HG02970 (cell line): ENCODE measurements at regions not wholly inside any gene's neighbourhood (a gene's known extent, or its start where the extent isn't known, plus 50 kb on each side); places are given as distances from the start of the nearest gene placed in this dataset.
"Not testable (repeated sequence)": the region's sequence is repeated elsewhere in the genome, so short reads cannot be mapped to it uniquely, and the experiment has no call there.

Source experiments
- ATAC-seq: cut with Tn5 transposase; IDR thresholded peaks from one replicate; pipeline ENCODE4 v1.9.1; 2021; ENCODE audit warnings: mild to moderate bottlenecking, moderate library complexity, moderate number of reproducible peaks; ENCODE audit not compliant: unreplicated experiment, low FRiP score

DNA sequence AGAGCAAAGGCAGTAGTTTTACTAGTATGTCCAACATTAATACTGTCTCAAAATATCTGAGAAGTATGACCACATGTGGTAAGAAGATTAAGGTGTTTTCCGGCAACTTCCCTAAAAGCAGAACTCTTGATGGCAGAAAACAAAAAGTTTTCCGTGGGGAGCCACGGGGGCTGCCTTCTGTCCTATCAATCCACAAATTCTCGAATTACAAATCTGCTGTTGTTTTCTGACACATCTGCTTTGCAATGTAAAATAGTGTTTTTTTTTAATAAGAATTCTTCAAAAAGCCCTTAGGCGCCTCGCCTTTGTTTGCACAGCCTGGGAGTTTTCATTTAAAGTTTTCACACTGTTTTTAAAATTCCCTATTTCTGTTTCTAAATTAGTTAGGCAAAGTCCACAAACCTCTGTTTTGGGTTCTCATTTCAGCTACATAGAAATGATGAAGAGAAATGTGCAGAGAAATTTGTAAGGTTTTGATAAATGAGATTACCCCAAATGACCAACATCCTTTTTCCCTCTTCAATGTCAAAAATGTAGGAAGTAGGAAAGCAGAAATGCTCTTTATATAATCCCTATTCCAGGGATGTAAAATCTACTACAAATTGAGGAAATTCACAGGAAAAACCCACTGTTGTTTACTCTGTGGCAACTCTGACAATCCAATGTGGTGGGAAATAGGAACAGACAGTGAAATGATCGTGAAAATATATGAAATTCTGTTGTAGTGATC is 385.8 kb downstream of the ZEB2 start:
- ATAC-seq: no peak

- ATAC-seq: no peak
These were observed 387.6 kb downstream of the ZEB2 start for GRCh38 chr2:144132357-144132756.

DNA sequence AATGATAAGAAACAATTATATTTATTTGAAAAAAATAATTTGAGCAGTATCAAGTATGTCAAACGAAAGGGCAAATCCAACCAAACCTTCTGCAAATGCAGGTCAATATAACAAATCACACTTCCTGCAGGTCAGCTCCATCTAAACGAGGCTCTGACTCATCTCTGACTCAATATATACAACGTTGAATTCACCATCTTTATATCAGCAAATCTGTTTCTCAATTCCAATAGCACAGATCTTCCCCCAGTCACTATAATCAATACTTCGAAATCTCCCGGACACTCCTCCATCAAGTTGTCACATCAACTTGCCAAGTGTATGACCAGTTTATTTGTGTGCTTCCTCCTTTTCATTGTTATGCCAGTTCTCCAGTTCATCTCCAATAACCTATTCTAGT is 388.9 kb downstream of the ZEB2 start:
- no peak for ATAC-seq

DNA sequence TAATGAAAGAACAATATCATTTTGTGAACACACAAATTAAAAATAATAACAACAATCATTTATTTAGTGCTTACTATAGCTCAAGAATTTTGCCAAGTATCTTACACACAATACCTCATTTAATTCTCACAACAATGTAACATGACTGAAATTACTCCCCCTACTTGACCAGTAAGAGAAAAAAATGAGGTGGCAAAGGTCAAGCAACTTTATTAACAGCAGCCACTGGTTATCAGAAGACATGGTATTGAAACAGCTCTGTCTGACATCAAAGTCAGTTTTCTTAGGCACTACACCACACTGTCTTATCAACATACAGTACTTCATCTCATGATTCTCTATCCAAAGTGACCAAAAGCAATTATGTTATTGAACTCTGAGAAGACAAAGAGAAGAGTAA is 389.4 kb downstream of the ZEB2 start:
- ATAC-seq: no peak

DNA sequence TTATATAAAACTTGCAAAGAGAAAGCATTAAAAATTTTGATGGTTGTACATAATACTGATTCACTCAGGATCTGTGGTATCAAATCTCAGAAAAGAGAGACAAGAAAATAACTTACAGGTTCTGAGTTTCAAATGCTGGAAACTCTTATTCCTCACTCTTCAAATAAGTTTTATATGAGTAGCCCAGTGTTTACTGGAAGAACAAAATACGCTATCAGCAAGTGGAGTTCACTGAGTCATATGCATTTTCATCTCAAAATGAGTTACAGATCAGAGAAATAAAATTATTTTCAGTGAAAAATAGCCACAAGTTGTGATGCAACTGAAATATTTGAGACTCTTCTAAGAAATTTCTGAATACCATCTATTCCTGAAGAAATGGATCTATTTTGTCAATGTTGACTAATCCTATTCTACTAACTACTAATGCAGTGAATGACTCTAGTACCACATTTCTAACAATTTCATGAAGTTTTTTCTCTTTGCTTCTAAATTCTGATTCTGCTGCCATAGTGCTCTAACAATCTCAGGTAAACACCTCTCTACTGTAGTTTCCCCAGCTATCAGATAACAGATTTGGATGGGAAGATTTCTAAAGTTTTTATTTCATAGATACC is 391.7 kb downstream of the ZEB2 start:
- no peak for ATAC-seq

- ATAC-seq: no peak
These were observed 392.2 kb downstream of the ZEB2 start for GRCh38 chr2:144127693-144128092.

GRCh38 chr2:144126302-144126701 is 393.6 kb downstream of the ZEB2 start:
- no peak for ATAC-seq

DNA sequence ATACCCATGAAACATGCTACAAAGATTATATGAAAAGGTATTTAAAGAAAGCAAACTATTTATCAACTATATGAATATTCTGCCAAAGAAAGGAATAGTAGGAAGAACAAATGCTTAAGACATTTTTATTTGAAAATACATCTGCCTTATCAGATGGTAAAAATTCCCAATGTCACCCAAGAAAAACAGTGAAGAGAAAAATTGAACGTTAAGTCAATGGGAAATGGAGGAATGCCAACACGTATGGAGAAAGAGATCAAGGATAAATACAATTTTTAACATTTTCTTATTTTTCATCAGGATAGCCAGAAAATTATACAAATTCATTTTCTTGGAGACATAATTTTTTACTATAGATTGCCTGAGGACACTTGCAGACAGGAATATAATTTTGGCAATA is 394.2 kb downstream of the ZEB2 start:
- ATAC-seq: no peak

DNA sequence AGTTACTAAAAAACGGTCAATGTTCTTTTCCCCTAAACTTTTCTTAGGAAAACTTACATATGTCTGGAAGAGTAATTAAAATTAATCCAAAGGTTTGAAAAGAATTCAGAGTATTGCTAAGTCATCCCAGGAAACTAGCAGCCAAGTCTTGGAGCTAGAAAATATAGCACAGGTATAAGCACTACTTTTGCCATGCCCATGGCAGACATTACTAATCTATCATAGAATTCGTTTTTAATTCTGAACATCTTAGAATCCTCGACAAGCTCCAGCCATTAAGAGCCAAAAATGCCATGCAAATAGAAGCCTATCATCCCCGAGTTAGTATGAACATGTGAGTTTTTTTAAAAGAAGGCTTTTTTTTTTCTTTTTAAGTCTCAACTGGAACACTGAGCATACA is 395.0 kb downstream of the ZEB2 start:
- ATAC-seq: no peak

DNA sequence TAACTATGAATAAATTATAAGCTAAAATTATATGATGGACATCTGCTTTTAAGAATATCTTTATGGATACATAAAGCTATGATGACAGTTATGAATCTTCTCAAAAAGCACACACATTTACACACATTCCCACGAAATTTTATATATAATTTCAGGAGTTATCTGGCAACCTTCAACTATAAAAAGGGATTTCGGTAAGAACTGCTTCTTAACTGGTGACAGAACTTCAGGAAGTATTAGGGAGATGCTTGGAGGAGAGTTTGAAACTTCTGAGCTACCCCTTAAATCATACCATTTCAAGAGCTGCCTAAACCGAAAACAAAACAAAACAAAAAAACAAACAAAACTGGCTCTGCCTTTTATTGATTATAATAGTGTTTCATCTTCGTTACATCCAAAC is 399.4 kb downstream of the ZEB2 start:
- no peak for ATAC-seq

- ATAC-seq: no peak
These were observed 402.8 kb downstream of the ZEB2 start for GRCh38 chr2:144117086-144117485.

DNA sequence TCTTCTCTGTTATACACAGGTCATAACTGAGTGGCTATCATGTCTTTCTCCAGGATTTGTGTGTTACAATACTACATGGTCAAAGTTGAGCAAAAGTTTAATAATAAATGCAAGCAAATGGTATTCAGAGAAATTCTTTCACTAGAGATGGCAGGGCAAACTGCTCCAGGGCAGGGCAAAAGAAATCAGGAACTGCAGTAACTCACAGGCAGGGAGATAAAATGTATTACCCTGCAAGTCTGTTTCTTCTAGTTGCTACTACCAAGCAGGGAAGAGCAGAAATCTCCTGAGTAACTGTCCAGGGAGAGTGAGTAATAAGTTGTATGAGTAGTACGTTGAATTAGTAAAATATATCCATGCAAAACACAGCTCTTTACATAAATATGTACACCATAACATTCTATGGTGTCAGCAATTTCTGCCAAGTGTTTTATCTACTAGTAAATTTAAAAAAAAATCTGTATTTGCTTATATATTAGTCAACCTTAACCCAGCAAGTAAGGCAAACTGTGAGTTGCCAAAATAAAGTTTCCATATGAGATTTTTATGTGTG is 404.1 kb downstream of the ZEB2 start:
- ATAC-seq: no peak

DNA sequence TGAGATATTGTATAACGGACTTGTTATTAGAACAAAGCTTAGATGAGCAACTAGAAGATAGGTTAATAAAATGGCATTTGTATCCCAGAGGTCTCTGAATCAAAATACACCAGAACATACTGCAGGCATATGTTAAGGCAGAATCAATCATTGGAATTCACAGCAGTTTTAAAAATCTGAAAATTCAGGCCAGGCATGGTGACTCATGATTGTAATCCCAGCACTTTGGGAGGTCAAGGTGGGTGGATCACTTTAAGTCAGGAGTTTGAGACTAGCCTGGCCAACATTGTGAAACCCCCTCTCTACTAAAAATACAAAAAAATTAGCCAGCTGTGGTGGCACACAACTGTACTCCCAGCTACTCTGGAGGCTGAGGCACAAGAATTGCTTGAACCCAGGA is 405.2 kb downstream of the ZEB2 start:
- no peak for ATAC-seq

- no peak for ATAC-seq
These were observed 408.5 kb downstream of the ZEB2 start for GRCh38 chr2:144111437-144111836.

- not testable (repeated sequence) for ATAC-seq
These were observed 413.8 kb downstream of the ZEB2 start for GRCh38 chr2:144106104-144106503.

DNA sequence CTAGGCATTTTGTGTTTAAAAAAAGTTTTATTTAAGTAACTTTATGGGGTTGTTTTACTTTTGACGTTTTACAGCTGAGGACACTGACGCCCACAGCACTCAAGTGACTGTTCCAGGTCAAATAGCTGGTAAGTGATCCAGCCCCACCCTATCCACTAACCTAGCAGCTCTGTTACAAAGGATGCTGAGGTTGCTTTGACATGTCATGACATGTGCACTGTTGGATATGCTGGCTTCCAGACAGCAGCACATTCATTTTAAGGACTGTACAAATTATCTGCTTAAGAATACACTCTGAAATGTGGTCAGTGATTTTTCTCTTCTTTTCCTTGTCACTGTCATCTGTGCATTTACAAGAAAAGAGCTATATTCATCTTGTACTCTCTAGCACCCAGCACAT is 417.5 kb downstream of the ZEB2 start:
- no peak for ATAC-seq

DNA sequence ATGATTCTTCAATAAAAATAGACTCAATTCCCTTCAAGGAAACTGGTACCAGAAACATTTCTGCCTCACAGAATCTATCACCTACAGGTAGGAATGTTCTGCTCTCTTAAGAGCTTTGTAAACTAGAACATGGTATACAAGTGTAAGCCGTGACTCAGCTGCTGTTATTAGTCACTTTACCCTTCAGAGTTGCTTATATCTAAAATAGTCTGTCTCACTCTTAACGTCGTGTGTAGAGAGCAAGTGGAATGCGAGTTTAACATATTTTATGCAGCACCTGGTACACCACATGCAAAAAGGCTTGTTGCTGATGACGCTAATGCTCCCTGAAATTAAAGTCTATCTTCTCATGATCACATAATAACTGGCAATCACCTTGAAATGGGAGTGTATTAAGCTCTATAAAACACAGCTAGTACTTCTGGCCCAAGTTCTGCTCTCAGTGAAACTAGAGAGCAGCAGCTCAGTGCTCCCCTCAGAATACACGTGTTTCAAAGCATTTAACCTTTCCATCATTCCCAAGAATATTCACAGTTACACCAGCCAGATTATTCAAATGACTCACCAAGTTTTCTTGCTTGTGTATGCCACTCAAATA is 420.0 kb downstream of the ZEB2 start:
- ATAC-seq: no peak

GRCh38 chr2:144099340-144099739 is 420.6 kb downstream of the ZEB2 start:
- no peak for ATAC-seq

DNA sequence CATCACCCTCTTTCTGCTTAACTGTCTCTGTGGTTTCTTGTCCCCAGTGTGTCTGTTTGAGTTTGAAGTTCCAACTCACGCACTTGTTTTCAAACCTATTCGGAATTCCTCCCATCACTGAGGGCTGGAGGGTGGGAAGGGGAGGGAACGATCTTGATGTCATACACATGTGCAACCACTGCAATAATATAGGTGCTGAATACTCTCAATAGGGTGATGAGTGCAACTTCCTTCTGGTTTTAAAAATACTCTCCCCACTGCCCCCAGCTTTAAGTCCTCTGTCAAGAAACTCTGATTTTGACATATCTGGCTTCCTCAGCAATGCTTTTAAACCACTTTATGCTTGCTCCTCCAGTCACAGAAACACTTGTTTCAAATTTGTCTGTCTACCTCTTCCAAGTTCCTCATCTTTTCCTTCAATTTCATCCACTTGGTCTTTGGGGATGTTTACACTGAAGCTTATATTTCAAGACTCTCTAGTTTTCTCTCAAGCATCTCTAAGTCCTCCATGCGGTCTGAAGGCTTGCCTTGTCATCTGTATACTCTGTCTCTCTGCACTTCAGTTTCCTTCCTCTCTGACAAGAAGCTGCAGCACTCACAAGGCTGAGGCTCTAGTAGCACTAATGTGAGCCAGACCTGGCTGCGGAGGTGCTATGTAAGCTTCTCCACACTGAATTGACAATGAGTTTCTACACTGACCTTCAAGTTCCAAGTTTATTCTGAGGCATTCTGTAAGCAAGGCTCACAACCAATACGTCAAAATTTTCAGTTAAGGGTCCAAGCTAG is 422.3 kb downstream of the ZEB2 start:
- ATAC-seq: no peak

DNA sequence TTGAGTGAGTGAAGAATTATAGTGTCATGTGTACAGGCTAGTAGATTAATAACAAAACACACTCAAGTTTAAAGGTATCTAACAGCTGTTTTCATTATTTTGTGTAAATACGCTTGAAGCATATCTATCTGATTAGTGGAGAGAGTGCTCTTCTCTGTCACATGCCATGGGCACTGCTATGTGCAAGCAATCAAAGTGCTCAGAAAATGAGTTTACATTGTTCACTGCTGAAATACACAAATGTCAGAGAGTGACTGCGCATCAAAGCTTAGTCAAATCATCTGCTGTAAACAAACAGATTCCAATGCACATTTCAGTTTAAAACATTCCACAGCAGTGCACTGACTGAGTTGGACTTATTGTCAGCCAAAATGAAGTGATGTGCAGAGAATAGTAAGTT is 423.4 kb downstream of the ZEB2 start:
- no peak for ATAC-seq
